ENCODE measurements at regions not wholly inside any gene's neighbourhood (a gene's known extent, or its start where the extent isn't known, plus 50 kb on each side); places are given as distances from the start of the nearest gene placed in this dataset.

DNA sequence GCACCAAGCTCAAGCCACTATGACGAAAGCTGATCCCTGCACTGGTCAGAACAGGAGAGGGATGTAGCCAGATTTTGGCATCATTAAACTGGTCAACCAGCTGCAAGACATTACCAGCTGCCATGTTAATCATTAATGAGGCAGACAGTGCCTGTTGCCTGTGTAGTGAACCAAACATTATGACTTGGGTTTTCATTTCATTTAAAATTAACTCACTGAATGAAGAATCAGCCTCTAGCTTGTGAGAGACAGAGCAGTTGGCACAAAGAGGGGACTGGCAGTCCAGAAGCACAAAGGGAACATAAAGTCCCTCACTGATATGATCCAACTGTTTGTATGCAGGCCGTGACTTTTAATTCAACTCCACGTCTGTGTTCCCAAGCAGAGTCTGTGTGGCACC lies 318.9 kb downstream of the SEC16B start:
- no TSS peak for BruUV-seq (replicated peaks)
- Histone ChIP-seq H3K4me2 (ENCODE audit: low read depth, low read length) (no peak overlapping the region), H2AFZ (ENCODE audit: low read length) (no peak overlapping the region), H3K27ac (ENCODE audit: extremely low read length, insufficient read depth, low read length) (no peak overlapping the region), H3K79me2 (ENCODE audit: insufficient read depth, low read length) (no peaks in the 10 kb centered on the region), H3K9ac (ENCODE audit: insufficient read depth, low read depth, low read length) (no peak overlapping the region), H3K4me1 (ENCODE audit: insufficient read depth, low read length) (peaks cover 21% of the 10 kb centered on the region), H3K4me3 (replicated peaks in 1 of 3; ENCODE audit: insufficient read depth in 1 of 3, low read depth in 2 of 3, low read length in 3 of 3) (no peak overlapping the region), H3K9me3 (ENCODE audit: low read length) (no peaks in the 10 kb centered on the region), H3K36me3 (replicated peaks in 1 of 2; ENCODE audit: control insufficient read depth in 1 of 2, insufficient read depth in 2 of 2, low read length in 2 of 2) (no peaks in the 10 kb centered on the region), H3K27me3 (ENCODE audit: control insufficient read depth in 1 of 2, insufficient read depth in 2 of 2, low read length in 2 of 2) (no peaks in the 10 kb centered on the region), H4K20me1 (ENCODE audit: insufficient read depth, low read length) (no peaks in the 10 kb centered on the region)
- 38% methylated on average over 3 of the region's 3 CpGs for WGBS (ENCODE audit: low lambda C conversion rate)
- ATAC-seq, result no peak
- intact Hi-C loops (cut with micrococcal nuclease; ENCODE audit: unreplicated experiment), result no loop called here
- ChIA-PET CTCF (ENCODE audit: low intra/inter-chr PET ratio, low total read pairs) (no interaction called here), POLR2A (no interaction called here)
- DNase-seq (ENCODE audit: low spot score), result no peak
- no peak for FAIRE-seq
- no peak for TF ChIP-seq KDM4B (CRISPR knock-in tag; IDR thresholded peaks at IDR 0.05)
- TF ChIP-seq POLR2AphosphoS2 (IDR thresholded peaks at IDR 0.05; ENCODE audit: low read depth, low read length), result no peak
- TF ChIP-seq, protein P1, sequence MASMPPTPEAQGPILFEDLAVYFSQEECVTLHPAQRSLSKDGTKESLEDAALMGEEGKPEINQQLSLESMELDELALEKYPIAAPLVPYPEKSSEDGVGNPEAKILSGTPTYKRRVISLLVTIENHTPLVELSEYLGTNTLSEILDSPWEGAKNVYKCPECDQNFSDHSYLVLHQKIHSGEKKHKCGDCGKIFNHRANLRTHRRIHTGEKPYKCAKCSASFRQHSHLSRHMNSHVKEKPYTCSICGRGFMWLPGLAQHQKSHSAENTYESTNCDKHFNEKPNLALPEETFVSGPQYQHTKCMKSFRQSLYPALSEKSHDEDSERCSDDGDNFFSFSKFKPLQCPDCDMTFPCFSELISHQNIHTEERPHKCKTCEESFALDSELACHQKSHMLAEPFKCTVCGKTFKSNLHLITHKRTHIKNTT (CRISPR knock-in tag; IDR thresholded peaks at IDR 0.05), result no peak
- TF ChIP-seq TP53 (CRISPR knock-in tag; conservative IDR thresholded peaks at IDR 0.05), result no peak
- no peak for TF ChIP-seq ZNF274 (CRISPR knock-in tag; IDR thresholded peaks at IDR 0.05)
- TF ChIP-seq NRL (CRISPR knock-in tag; IDR thresholded peaks at IDR 0.05; ENCODE audit: borderline replicate concordance), result no peak
- TF ChIP-seq, protein P2, sequence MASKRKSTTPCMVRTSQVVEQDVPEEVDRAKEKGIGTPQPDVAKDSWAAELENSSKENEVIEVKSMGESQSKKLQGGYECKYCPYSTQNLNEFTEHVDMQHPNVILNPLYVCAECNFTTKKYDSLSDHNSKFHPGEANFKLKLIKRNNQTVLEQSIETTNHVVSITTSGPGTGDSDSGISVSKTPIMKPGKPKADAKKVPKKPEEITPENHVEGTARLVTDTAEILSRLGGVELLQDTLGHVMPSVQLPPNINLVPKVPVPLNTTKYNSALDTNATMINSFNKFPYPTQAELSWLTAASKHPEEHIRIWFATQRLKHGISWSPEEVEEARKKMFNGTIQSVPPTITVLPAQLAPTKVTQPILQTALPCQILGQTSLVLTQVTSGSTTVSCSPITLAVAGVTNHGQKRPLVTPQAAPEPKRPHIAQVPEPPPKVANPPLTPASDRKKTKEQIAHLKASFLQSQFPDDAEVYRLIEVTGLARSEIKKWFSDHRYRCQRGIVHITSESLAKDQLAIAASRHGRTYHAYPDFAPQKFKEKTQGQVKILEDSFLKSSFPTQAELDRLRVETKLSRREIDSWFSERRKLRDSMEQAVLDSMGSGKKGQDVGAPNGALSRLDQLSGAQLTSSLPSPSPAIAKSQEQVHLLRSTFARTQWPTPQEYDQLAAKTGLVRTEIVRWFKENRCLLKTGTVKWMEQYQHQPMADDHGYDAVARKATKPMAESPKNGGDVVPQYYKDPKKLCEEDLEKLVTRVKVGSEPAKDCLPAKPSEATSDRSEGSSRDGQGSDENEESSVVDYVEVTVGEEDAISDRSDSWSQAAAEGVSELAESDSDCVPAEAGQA (IDR thresholded peaks at IDR 0.05; ENCODE audit: low read depth), result no peak
- TF ChIP-seq, protein P2 (CRISPR knock-in tag; IDR thresholded peaks at IDR 0.05; ENCODE audit: borderline replicate concordance), result no peak
- TF ChIP-seq SNAI1 (CRISPR knock-in tag; IDR thresholded peaks at IDR 0.05; ENCODE audit: borderline replicate concordance), result no peak
- TF ChIP-seq ZNF790 (CRISPR knock-in tag; IDR thresholded peaks at IDR 0.05; ENCODE audit: borderline replicate concordance), result no peak
- TF ChIP-seq RAD21 (CRISPR knock-in tag; IDR thresholded peaks at IDR 0.05), result no peak
- TF ChIP-seq, protein P3, sequence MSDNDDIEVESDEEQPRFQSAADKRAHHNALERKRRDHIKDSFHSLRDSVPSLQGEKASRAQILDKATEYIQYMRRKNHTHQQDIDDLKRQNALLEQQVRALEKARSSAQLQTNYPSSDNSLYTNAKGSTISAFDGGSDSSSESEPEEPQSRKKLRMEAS (IDR thresholded peaks at IDR 0.05), result no peak
- TF ChIP-seq POGZ (CRISPR knock-in tag; IDR thresholded peaks at IDR 0.05), result no peak
- no peak for TF ChIP-seq YEATS2 (CRISPR knock-in tag; IDR thresholded peaks at IDR 0.05; ENCODE audit: borderline replicate concordance)
- no peak for TF ChIP-seq ZNF766 (CRISPR knock-in tag; IDR thresholded peaks at IDR 0.05; ENCODE audit: borderline replicate concordance)
- no peak for TF ChIP-seq ZNF841 (CRISPR knock-in tag; IDR thresholded peaks at IDR 0.05; ENCODE audit: borderline replicate concordance)
- TF ChIP-seq, protein P4, sequence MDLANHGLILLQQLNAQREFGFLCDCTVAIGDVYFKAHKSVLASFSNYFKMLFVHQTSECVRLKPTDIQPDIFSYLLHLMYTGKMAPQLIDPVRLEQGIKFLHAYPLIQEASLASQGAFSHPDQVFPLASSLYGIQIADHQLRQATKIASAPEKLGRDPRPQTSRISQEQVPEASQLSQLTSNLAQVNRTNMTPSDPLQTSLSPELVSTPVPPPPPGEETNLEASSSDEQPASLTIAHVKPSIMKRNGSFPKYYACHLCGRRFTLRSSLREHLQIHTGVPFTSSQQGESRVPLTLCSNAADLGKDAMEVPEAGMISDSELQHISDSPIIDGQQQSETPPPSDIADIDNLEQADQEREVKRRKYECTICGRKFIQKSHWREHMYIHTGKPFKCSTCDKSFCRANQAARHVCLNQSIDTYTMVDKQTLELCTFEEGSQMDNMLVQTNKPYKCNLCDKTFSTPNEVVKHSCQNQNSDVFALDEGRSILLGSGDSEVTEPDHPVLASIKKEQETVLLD (CRISPR knock-in tag; IDR thresholded peaks at IDR 0.05; ENCODE audit: low read depth), result no peak
- no peak for TF ChIP-seq ZNF652 (CRISPR knock-in tag; IDR thresholded peaks at IDR 0.05; ENCODE audit: borderline replicate concordance, low read depth)
- no peak for TF ChIP-seq GPN1 (CRISPR knock-in tag; IDR thresholded peaks at IDR 0.05; ENCODE audit: borderline replicate concordance)
- TF ChIP-seq CHD2 (IDR thresholded peaks at IDR 0.05; ENCODE audit: low read depth, low read length), result no peak
- in situ Hi-C loops (cut with HindIII; ENCODE audit: extremely low pct_ligation_motif_present, low pct_unique_long_range_greater_than_20kb), result no loop called here

Data from HepG2 (cell line).